ENCODE measurements at regions not wholly inside any gene's neighbourhood (a gene's known extent, or its start where the extent isn't known, plus 50 kb on each side); places are given as distances from the start of the nearest gene placed in this dataset.

DNA sequence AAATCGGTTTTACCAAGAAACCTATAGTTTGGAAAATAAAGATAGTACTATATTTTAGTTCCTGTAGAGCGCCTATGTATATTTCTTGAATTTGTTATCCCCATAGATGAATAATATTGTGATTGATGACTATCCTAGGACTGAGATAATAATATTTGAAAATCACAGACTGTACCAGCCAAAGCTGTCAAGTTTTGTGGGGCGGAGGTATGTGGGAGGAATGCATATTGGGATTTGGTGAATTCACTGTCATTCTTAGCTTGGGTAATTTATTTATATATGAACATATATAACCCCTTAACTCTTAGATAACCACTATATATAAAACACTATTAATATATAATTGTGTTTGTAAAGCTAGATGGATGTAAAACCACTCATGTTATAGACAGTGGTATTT, 205.5 kb upstream of the ARSJ start:
- TF ChIP-seq, protein P1, sequence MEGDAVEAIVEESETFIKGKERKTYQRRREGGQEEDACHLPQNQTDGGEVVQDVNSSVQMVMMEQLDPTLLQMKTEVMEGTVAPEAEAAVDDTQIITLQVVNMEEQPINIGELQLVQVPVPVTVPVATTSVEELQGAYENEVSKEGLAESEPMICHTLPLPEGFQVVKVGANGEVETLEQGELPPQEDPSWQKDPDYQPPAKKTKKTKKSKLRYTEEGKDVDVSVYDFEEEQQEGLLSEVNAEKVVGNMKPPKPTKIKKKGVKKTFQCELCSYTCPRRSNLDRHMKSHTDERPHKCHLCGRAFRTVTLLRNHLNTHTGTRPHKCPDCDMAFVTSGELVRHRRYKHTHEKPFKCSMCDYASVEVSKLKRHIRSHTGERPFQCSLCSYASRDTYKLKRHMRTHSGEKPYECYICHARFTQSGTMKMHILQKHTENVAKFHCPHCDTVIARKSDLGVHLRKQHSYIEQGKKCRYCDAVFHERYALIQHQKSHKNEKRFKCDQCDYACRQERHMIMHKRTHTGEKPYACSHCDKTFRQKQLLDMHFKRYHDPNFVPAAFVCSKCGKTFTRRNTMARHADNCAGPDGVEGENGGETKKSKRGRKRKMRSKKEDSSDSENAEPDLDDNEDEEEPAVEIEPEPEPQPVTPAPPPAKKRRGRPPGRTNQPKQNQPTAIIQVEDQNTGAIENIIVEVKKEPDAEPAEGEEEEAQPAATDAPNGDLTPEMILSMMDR (conservative IDR thresholded peaks at IDR 0.05; ENCODE audit: low read depth, low read length) = no peak
- TF ChIP-seq EZH2 (IDR thresholded peaks at IDR 0.05; ENCODE audit: borderline replicate concordance, low read depth, low read length, poor library complexity, severe bottlenecking) = no peak
